COLO829 (cell line): ENCODE measurements at regions not wholly inside any gene's neighbourhood (a gene's known extent, or its start where the extent isn't known, plus 50 kb on each side); places are given as distances from the start of the nearest gene placed in this dataset.

ENCODE experiments used
- DNase-seq: peaks from one replicate; pipeline ENCODE4 v3.0.0; 2012; ENCODE audit warnings: low spot score

- no peak for DNase-seq
These were observed 117.4 kb downstream of the AXIN2 start for GRCh38 chr17:65444049-65444448.

DNA sequence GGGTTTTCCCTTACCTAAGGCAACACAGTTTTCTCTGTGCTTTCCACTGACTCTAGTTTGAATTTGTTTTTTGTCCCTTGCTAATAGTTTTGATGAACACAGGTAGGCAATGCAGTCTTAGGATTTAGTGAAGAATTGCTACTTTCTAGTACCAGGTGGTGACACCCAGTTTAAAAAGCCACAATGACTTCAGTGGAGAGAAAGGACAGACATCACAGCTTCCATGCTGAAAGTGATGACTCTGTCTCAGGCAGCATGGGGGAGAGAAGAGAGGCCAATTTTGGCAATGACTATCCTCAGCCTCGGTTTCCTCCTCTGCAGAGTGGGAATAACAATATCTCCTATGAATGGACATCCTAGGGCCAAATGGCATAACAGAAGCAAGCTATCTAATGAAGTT lies 118.8 kb downstream of the AXIN2 start:
- no peak for DNase-seq

GRCh38 chr17:65442250-65442649 lies 119.2 kb downstream of the AXIN2 start:
- DNase-seq = no peak

DNA sequence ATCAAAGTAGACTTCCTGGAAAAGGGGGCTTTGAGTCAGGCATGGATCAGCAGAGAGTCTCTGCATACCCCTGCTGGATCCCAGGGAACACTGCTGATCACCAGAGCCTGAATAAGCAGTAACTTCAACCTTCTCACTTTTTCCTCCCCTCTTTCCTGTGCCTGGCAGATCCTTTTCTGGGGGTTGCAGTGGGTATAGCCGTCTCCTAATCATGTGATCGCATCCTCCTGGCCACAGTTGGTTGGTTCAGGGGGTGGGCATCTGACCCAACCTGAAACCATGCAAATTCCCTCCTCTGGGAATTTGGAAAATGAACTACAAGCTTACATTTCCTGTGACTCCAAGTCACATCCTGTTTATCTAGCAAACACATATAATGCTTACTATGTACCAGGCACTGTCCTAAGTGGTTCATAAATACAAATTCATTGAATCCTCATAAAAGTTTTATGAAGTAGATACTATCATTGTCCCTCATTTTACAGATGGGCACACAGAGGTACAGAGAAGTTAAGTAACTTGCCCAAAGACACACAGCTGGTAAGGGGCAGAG lies 120.3 kb downstream of the AXIN2 start:
- no peak for DNase-seq

DNA sequence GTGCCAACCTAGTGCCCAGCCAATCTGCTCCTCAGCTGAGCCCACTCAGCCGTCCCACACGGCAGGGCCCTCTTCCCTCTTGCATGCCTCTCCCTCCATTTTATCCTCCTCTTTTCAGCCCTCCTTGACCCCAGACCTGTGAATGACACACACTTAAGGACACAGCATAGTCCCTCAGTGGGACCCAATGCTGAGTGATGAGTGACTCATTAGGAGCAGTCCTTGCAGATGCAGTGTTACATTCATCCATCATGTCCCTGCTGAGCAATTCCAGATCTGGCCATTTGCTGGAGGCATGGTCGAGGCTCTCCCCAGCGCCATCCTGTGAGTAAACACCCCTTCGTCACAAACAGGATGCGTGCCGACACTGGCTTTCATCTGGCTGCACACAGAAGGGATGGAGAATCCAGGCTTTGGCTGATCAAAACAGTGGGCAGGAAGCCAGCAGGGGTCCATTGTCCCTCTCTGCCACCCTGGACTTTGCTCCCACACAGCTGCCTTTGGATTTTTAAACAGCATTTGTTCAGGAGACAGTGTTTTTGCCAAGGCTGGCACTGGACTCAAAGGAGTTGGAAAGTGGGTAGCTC lies 122.6 kb downstream of the AXIN2 start:
- no peak for DNase-seq

- no peak for DNase-seq
These were observed 123.3 kb downstream of the AXIN2 start for GRCh38 chr17:65438173-65438572.

- DNase-seq = no peak
These were observed 124.6 kb downstream of the AXIN2 start for GRCh38 chr17:65436871-65437270.

GRCh38 chr17:65434878-65435277 lies 126.6 kb downstream of the AXIN2 start:
- DNase-seq = no peak

- no peak for DNase-seq
These were observed 127.2 kb downstream of the AXIN2 start for GRCh38 chr17:65434251-65434650.

DNA sequence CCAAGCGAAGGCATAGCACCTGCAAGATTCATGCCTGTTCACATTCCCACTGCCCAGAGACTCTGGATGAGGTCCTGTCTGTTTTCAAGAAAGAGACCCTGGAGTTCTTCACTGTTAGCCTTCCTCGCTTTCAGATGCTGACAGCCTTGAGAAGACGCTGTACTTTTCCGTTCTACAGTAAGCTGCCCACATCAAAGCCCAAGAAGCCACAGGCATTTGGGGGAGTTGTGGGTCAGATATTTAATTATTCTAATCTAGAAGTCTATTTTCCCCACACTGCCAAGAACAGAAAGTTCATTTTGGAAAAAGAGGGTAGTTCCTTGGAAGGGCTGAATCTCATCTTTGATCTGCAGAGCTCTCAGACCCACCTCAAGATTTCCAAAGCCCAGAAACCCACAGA lies 127.9 kb downstream of the AXIN2 start:
- no peak for DNase-seq

GRCh38 chr17:65433157-65433556 lies 128.3 kb downstream of the AXIN2 start:
- DNase-seq = no peak

DNA sequence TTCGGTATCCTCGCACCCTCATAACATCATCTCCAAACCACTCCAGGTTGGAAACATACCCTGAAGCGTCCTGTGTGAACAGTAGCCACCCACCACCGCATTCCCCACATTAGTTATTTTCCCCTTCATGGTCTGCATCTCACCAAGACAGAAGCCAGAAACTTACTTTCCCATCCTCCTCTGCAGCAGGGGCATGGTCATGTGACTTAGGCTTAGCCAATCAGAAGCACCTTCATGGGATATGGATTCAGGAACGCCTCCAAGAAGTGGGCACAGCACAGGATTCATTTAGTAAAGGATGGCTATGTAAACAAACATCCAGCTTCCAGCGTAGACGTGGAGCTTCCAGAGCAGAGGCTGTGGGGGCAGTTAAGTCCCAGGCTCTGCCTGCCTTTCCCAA lies 130.3 kb downstream of the AXIN2 start:
- DNase-seq = no peak

- DNase-seq = no peak
These were observed 131.1 kb downstream of the AXIN2 start for GRCh38 chr17:65430209-65430833.

GRCh38 chr17:65423346-65424140 lies 137.9 kb downstream of the AXIN2 start:
- DNase-seq = no peak

DNA sequence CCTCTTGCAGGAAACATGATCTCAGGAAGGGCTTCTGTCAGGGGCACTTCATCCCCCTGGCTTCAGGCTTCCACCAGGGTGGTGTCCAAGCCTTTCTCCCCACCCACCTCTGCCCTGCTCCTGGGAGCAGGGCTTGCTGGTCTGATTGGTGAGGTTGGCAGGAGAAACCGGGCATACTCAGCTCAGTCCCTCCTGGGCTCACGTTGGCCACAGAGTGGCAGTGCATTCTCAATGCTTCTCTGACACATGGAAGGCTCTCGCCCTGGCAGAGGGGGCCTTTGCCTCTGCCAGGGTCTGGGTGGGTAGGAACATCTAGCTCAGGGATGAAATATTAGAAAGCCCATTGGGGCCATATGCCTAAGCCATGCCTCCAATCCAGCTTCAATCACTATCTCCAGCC lies 142.8 kb downstream of the AXIN2 start:
- DNase-seq = no peak

- no peak for DNase-seq
These were observed 143.8 kb downstream of the AXIN2 start for GRCh38 chr17:65417406-65418221.

DNA sequence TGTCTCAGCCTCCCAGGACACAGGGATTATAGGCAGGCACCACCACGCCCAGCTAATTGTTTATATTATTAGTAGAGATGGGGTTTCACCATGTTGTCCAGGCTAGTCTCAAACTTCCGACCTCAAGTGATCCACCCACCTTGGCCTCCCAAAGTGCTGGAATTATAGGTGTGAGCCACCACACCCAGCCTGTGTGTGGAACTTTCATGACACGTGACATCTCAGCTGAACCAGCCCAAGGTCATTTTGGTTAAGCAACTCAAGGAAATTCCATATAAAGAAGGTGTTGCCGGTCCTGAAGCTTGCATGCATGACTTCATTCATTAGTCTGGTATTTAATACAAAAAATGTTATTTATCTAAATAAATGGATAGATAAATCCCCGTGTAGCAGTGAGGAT lies 145.5 kb downstream of the AXIN2 start:
- DNase-seq = no peak

- no peak for DNase-seq
These were observed 148.1 kb downstream of the AXIN2 start for GRCh38 chr17:65413390-65413789.

DNA sequence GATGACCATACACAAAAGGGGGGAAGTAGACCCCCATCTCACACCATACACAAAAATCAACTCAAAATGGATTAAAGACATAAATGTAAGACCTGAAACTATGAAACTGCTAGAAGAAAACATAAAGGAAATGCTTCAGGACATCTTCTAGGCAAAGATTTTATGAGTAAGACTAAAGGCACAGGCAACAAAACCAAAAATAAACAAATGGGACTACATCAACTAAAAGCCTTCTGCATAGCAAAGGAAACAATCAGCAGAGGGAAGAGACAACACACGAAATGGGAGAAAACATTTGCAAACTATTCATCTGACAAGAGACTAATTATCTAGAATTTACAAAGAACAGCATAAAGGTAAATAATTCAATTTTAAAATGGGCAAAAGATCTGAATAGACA lies 152.1 kb downstream of the AXIN2 start:
- no peak for DNase-seq

DNA sequence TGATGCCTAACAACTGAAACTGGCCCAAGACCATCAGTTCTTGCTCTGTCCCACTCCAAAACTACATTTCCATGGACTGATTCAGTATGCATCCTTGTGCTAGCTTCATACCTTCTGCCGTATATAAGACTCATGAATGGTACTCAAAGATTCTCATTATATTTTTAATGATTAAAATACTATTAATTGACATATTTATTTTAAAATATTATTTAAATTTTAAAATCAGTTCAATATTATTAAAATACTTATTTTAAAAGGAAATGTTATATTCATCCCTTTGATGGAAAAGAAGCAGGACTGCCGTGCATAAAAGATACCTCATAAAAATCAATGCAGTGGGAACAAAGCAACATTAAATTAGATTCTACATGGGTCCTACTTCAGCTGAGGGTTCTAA lies 153.4 kb downstream of the AXIN2 start:
- no peak for DNase-seq

GRCh38 chr17:65407017-65407416 lies 154.4 kb downstream of the AXIN2 start:
- DNase-seq = no peak

GRCh38 chr17:65406552-65406951 lies 154.9 kb downstream of the AXIN2 start:
- DNase-seq = no peak
